Mammary epithelial cell (primary cell): ENCODE measurements at regions not wholly inside any gene's neighbourhood (a gene's known extent, or its start where the extent isn't known, plus 50 kb on each side); places are given as distances from the start of the nearest gene placed in this dataset.

Experiments
- EZH2 ChIP-seq: IDR thresholded peaks from 2 replicates; pipeline ENCODE4 v1.6.1; 2012; ENCODE audit warnings: low read length, inconsistent platforms, borderline replicate concordance
- TF ChIP-seq, protein P1 (sequence below), 2 donors: IDR thresholded peaks in 1 of 2; conservative IDR thresholded peaks in 1 of 2; 2 replicates each; pipeline ENCODE4 v1.5.1; 2011 to 2012; ENCODE audit warnings: inconsistent platforms in 2 of 2, low read length in 2 of 2, mild to moderate bottlenecking in 2 of 2, control low read depth in 1 of 2, low read depth in 1 of 2; ENCODE audit not compliant: insufficient read depth in 1 of 2; ENCODE audit errors: extremely low read depth in 1 of 2

DNA sequence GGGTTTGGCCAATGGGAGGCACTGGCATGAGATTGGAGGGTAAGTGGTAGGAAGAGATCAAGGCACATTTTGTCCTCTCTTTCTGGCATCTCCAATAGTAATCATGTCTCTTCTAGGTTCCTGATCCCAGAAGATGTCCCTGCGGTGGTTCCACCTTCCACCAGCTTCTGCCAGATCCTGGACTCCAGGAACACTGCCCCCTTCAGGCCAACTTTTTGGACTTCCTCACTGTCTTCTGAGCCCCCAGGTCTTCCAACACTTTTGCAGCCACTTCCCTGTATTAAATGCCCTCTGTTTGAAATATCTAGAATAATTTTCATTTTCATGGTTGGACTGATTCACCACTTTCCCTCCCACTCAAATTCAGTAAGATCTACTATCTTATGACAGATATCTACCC lies 60.9 kb downstream of the BAMBI start:
- TF ChIP-seq, protein P1, sequence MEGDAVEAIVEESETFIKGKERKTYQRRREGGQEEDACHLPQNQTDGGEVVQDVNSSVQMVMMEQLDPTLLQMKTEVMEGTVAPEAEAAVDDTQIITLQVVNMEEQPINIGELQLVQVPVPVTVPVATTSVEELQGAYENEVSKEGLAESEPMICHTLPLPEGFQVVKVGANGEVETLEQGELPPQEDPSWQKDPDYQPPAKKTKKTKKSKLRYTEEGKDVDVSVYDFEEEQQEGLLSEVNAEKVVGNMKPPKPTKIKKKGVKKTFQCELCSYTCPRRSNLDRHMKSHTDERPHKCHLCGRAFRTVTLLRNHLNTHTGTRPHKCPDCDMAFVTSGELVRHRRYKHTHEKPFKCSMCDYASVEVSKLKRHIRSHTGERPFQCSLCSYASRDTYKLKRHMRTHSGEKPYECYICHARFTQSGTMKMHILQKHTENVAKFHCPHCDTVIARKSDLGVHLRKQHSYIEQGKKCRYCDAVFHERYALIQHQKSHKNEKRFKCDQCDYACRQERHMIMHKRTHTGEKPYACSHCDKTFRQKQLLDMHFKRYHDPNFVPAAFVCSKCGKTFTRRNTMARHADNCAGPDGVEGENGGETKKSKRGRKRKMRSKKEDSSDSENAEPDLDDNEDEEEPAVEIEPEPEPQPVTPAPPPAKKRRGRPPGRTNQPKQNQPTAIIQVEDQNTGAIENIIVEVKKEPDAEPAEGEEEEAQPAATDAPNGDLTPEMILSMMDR (conservative IDR thresholded peaks at IDR 0.05 in 1 of 2, IDR thresholded peaks at IDR 0.05 in 1 of 2; ENCODE audit: extremely low read depth in 1 of 2, insufficient read depth in 1 of 2, low read depth in 1 of 2, low read length in 2 of 2), result no peak
- TF ChIP-seq EZH2, result no peak
